Smooth muscle cell (in vitro differentiated cells): ENCODE measurements at regions not wholly inside any gene's neighbourhood (a gene's known extent, or its start where the extent isn't known, plus 50 kb on each side); places are given as distances from the start of the nearest gene placed in this dataset.

Source experiments
- DNase-seq: peaks from one replicate; lab custom pipeline; 2025; ENCODE audit not compliant: unreplicated experiment; lab: John Stamatoyannopoulos, UW
- H2AFZ ChIP-seq: fragments of 200-600 bp; sonication (generic); 2 replicates; pipeline ENCODE4 v1.6.0; 2016; ENCODE audit warnings: antibody characterized with exemption, low read depth, mild to moderate bottlenecking
- H3F3A ChIP-seq: fragments of 200-600 bp; sonication (generic); 2 replicates; pipeline ENCODE4 v1.6.0; 2017; ENCODE audit warnings: antibody characterized with exemption, low read depth
- H3K27ac ChIP-seq: fragments of 200-600 bp; sonication (generic); 2 replicates; pipeline ENCODE4 v1.5.1; 2016; ENCODE audit warnings: low read depth, mild to moderate bottlenecking
- H3K27me3 ChIP-seq: fragments of 200-600 bp; sonication (generic); 2 replicates; pipeline ENCODE4 v1.6.1; 2016; ENCODE audit warnings: low read depth, mild to moderate bottlenecking
- H3K36me3 ChIP-seq: fragments of 200-600 bp; sonication (generic); 2 replicates; pipeline ENCODE4 v1.5.1; 2016; ENCODE audit warnings: low read depth
- H3K4me1 ChIP-seq: fragments of 200-600 bp; sonication (generic); 2 replicates; pipeline ENCODE4 v1.5.1; 2016; ENCODE audit warnings: low read depth
- H3K4me2 ChIP-seq: fragments of 200-600 bp; sonication (generic); 2 replicates; pipeline ENCODE4 v1.6.0; 2016; ENCODE audit warnings: mild to moderate bottlenecking
- H3K4me3 ChIP-seq: fragments of 200-600 bp; sonication (generic); 2 replicates; pipeline ENCODE4 v1.5.1; 2016; ENCODE audit warnings: mild to moderate bottlenecking
- H3K79me2 ChIP-seq: fragments of 200-600 bp; sonication (generic); 2 replicates; pipeline ENCODE4 v1.6.0; 2016; ENCODE audit warnings: low read depth, mild to moderate bottlenecking
- H3K9ac ChIP-seq: fragments of 200-600 bp; sonication (generic); 2 replicates; pipeline ENCODE4 v1.6.0; 2016; ENCODE audit warnings: low read depth
- H3K9me3 ChIP-seq: fragments of 200-600 bp; sonication (generic); replicated peaks from 2 replicates; pipeline ENCODE4 v1.5.1; 2016; ENCODE audit warnings: low read depth
- H4K20me1 ChIP-seq: fragments of 200-600 bp; sonication (generic); 2 replicates; pipeline ENCODE4 v1.6.0; 2016; ENCODE audit warnings: low read depth
- CTCF ChIP-seq: fragments of 200-600 bp; sonication (generic); IDR thresholded peaks from 2 replicates; pipeline ENCODE4 v1.5.1; 2017; ENCODE audit warnings: borderline replicate concordance, mild to moderate bottlenecking, antibody characterized with exemption; ENCODE audit not compliant: insufficient read depth, poor library complexity, severe bottlenecking
- WGBS: methylation state at CpG from one replicate; pipeline ENCODE4 v1.1.7; 2016; ENCODE audit warnings: low lambda C conversion rate; 5-methylcytosine and 5-hydroxymethylcytosine counted together

DNA sequence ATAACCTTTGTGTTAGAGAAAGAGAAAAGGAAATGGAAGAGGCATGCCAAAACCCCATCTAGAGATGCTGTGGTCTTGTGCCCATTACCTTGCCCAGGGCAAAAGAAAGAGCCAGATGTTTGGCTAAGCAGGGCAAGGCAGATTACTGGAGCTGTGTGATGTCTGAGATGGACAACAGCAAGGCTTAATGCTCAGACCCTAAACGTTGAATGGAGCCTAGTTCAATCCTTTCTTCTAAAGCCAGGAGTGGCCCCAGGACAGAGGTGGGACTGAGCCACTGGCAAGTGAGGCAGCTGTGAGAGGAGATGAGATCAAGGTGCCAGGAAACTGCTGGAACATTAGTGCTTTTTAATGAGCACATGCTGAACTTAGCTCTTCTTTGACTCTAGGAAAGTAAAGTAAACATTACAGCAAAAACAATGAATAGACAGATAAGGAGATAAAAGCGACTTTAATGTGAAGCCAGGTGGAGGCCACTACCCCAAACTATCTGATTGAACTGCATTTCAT, 143.0 kb upstream of the EGFLAM start:
- no peaks in the 10 kb centered on the region for H4K20me1 ChIP-seq
- no peak overlapping the region for H3K4me3 ChIP-seq
- H3K79me2 ChIP-seq = no peaks in the 10 kb centered on the region
- H3K27ac ChIP-seq = no peak overlapping the region
- H3K27me3 ChIP-seq = no peaks in the 10 kb centered on the region
- H3K9ac ChIP-seq = no peak overlapping the region
- no peaks in the 10 kb centered on the region for H3K36me3 ChIP-seq
- no peaks in the 10 kb centered on the region for H3F3A ChIP-seq
- no peak overlapping the region for H3K4me2 ChIP-seq
- no peaks in the 10 kb centered on the region for H3K4me1 ChIP-seq
- H2AFZ ChIP-seq = no peak overlapping the region
- WGBS = 44% methylated on average over 2 of the region's 2 CpGs
- TF ChIP-seq CTCF = no peak
- H3K9me3 ChIP-seq = no peaks in the 10 kb centered on the region
- no peak for DNase-seq

- no peak for TF ChIP-seq CTCF
- Histone ChIP-seq H3K27me3 (no peaks in the 10 kb centered on the region), H3K27ac (no peak overlapping the region), H4K20me1 (no peaks in the 10 kb centered on the region), H3K4me3 (no peak overlapping the region), H3K36me3 (no peaks in the 10 kb centered on the region), H2AFZ (no peak overlapping the region), H3F3A (no peaks in the 10 kb centered on the region), H3K9ac (no peak overlapping the region), H3K4me1 (no peaks in the 10 kb centered on the region), H3K4me2 (no peak overlapping the region), H3K79me2 (no peaks in the 10 kb centered on the region), H3K9me3 (no peaks in the 10 kb centered on the region)
- no peak for DNase-seq
- 93% methylated on average over 1 of the region's 1 CpG for WGBS
Measured at GRCh38 chr5:38113880-38114279, 144.5 kb upstream of the EGFLAM start.

DNA sequence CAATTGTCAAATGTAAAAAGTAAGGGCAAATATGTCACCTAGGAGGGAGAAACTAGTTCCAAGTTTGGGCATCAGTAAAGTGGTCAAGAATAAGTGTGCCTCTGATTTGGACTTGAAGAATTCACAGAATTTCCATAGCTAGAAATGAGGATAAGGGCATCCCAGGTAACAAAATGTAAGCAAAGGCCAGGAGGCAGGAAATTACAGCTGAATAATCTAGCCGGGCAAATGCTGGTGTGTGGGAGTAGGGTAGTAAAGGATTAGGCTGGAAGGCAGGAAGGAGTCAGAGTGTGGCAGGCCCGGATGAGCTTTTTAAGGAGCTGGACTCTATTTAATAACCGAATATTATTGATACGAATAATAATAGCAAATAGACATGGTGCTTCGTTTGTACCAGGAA, 144.9 kb upstream of the EGFLAM start:
- Histone ChIP-seq H3K27me3 (no peaks in the 10 kb centered on the region), H3K4me1 (no peaks in the 10 kb centered on the region), H3K4me2 (no peak overlapping the region), H4K20me1 (no peaks in the 10 kb centered on the region), H3F3A (no peaks in the 10 kb centered on the region), H3K79me2 (no peaks in the 10 kb centered on the region), H3K9me3 (no peaks in the 10 kb centered on the region), H3K36me3 (no peaks in the 10 kb centered on the region), H3K9ac (no peak overlapping the region), H3K4me3 (no peak overlapping the region), H3K27ac (no peak overlapping the region), H2AFZ (no peak overlapping the region)
- WGBS = 67% methylated on average over 5 of the region's 5 CpGs
- no peak for DNase-seq
- no peak for TF ChIP-seq CTCF

GRCh38 chr5:38112938-38113337, 145.4 kb upstream of the EGFLAM start:
- H3K27me3 ChIP-seq = no peaks in the 10 kb centered on the region
- H3F3A ChIP-seq = no peaks in the 10 kb centered on the region
- H3K4me3 ChIP-seq = no peak overlapping the region
- no peak overlapping the region for H2AFZ ChIP-seq
- H4K20me1 ChIP-seq = no peaks in the 10 kb centered on the region
- H3K4me1 ChIP-seq = no peaks in the 10 kb centered on the region
- no peak for DNase-seq
- 89% methylated on average over 4 of the region's 4 CpGs for WGBS
- H3K4me2 ChIP-seq = no peak overlapping the region
- H3K79me2 ChIP-seq = no peaks in the 10 kb centered on the region
- H3K9ac ChIP-seq = no peak overlapping the region
- no peak for TF ChIP-seq CTCF
- no peaks in the 10 kb centered on the region for H3K36me3 ChIP-seq
- no peaks in the 10 kb centered on the region for H3K9me3 ChIP-seq
- no peak overlapping the region for H3K27ac ChIP-seq
